IMR-90 (cell line): ENCODE measurements at regions not wholly inside any gene's neighbourhood (a gene's known extent, or its start where the extent isn't known, plus 50 kb on each side); places are given as distances from the start of the nearest gene placed in this dataset.

Experiments
- ATAC-seq: fragments of 200-7000 bp; cut with Tn5 transposase; 2 replicates; pipeline ENCODE4 v1.9.1; 2020; ENCODE audit warnings: low read depth, mild to moderate bottlenecking, moderate library complexity
- BruUV-seq: library from RNA; stranded (reverse); fragments of 400-500 nt; replicated peaks from 2 replicates; lab custom pipeline; 2021; lab: Mats Ljungman, UMichigan
- CTCF ChIA-PET: fragments of 300-600 bp; formaldehyde crosslinking; extraction: SDS; loops from one replicate; lab custom pipeline; 2021; ENCODE audit warnings: antibody characterized with exemption; lab: Yijun Ruan, JAX
- POLR2A ChIA-PET: fragments of 300-600 bp; sonication (Branson Sonifier 250); formaldehyde crosslinking; loops from one replicate; lab custom pipeline; 2022; ENCODE audit warnings: antibody characterized with exemption; ENCODE audit not compliant: unreplicated experiment; lab: Charles Lee
- DNase-seq: peaks from one replicate; pipeline ENCODE4 v3.0.0; 2013
- H2AFZ ChIP-seq: replicated peaks from 2 replicates; pipeline ENCODE3; 2013; ENCODE audit warnings: low read length, mild to moderate bottlenecking; ENCODE audit not compliant: poor library complexity
- H2AK5ac ChIP-seq: 2 replicates; pipeline ENCODE4 v1.6.1; 2013; ENCODE audit warnings: low read depth, low read length, inconsistent platforms
- H2AK9ac ChIP-seq: replicated peaks from 2 replicates; pipeline ENCODE3; 2013; ENCODE audit warnings: mild to moderate bottlenecking, low read depth, low read length, moderate library complexity; ENCODE audit not compliant: poor library complexity
- H2BK120ac ChIP-seq: 2 replicates; pipeline ENCODE4 v1.6.1; 2013; ENCODE audit warnings: low read depth, low read length, inconsistent platforms
- H2BK15ac ChIP-seq: 3 replicates; pipeline ENCODE4 v1.6.1; 2013; ENCODE audit warnings: low read depth, low read length, inconsistent platforms
- H2BK20ac ChIP-seq: 2 replicates; pipeline ENCODE4 v1.6.1; 2013; ENCODE audit warnings: low read depth, mild to moderate bottlenecking, inconsistent platforms, low read length, moderate library complexity
- H2BK5ac ChIP-seq: 2 replicates; pipeline ENCODE4 v1.6.1; 2013; ENCODE audit warnings: mild to moderate bottlenecking, low read depth, low read length, inconsistent platforms; ENCODE audit not compliant: poor library complexity, severe bottlenecking
- H3K14ac ChIP-seq: replicated peaks from 2 replicates; pipeline ENCODE4 v1.6.1; 2013; ENCODE audit warnings: low read depth, low read length, inconsistent platforms
- H3K18ac ChIP-seq: 2 replicates; pipeline ENCODE4 v1.6.1; 2013; ENCODE audit warnings: low read depth, low read length, control low read depth
- H3K23ac ChIP-seq: 2 replicates; pipeline ENCODE4 v1.6.1; 2013; ENCODE audit warnings: low read depth, low read length, inconsistent platforms
- H3K27ac ChIP-seq: 2 replicates; pipeline ENCODE4 v1.5.1; 2013; ENCODE audit warnings: mild to moderate bottlenecking, control low read depth, low read length; ENCODE audit not compliant: insufficient read depth
- H3K27me3 ChIP-seq: 2 replicates; pipeline ENCODE4 v1.6.1; 2013; ENCODE audit warnings: low read length; ENCODE audit not compliant: control insufficient read depth, insufficient read depth
- H3K36me3 ChIP-seq: 2 replicates; pipeline ENCODE4 v1.6.1; 2013; ENCODE audit warnings: low read length, mixed read lengths; ENCODE audit not compliant: control insufficient read depth, insufficient read depth
- H3K4ac ChIP-seq: 2 replicates; pipeline ENCODE4 v1.6.1; 2013; ENCODE audit warnings: low read depth, low read length, inconsistent platforms
- H3K4me1 ChIP-seq: 2 replicates; pipeline ENCODE4 v1.6.1; 2013; ENCODE audit warnings: low read length, mixed read lengths; ENCODE audit not compliant: control insufficient read depth, insufficient read depth
- H3K4me2 ChIP-seq: 2 replicates; pipeline ENCODE4 v1.6.1; 2013; ENCODE audit warnings: low read depth, mild to moderate bottlenecking, control low read depth, low read length, moderate library complexity
- H3K4me3 ChIP-seq: 2 replicates; pipeline ENCODE4 v1.5.1; 2013; ENCODE audit warnings: low read depth, mild to moderate bottlenecking, control low read depth, low read length, moderate library complexity; ENCODE audit not compliant: insufficient read depth
- H3K56ac ChIP-seq: 2 replicates; pipeline ENCODE4 v1.6.1; 2013; ENCODE audit warnings: low read length, inconsistent platforms; ENCODE audit not compliant: insufficient read depth; ENCODE audit errors: extremely low read depth
- H3K79me1 ChIP-seq, 2 experiments: 2 replicates each; pipeline ENCODE4 v1.6.1; 2013; ENCODE audit warnings: low read length in 2 of 2, inconsistent platforms in 1 of 2, low read depth in 1 of 2
- H3K9ac ChIP-seq: 2 replicates; pipeline ENCODE4 v1.6.1; 2013; ENCODE audit warnings: low read depth, low read length, control low read depth
- H3K9me1 ChIP-seq: 2 replicates; pipeline ENCODE4 v1.6.1; 2013; ENCODE audit warnings: low read length, inconsistent platforms; ENCODE audit not compliant: insufficient read depth
- H3K9me3 ChIP-seq: 2 replicates; pipeline ENCODE4 v1.6.1; 2013; ENCODE audit warnings: low read length; ENCODE audit not compliant: control insufficient read depth, insufficient read depth
- H4K20me1 ChIP-seq: 2 replicates; pipeline ENCODE4 v1.6.1; 2013; ENCODE audit warnings: low read length, inconsistent platforms; ENCODE audit not compliant: insufficient read depth
- H4K5ac ChIP-seq: 2 replicates; pipeline ENCODE4 v1.6.1; 2013; ENCODE audit warnings: mild to moderate bottlenecking, low read depth, low read length, control low read depth
- H4K8ac ChIP-seq, 2 experiments: 2 replicates each; pipeline ENCODE4 v1.6.1; 2013; ENCODE audit warnings: low read depth in 2 of 2, low read length in 2 of 2, control low read depth in 1 of 2, inconsistent platforms in 1 of 2
- H4K91ac ChIP-seq: 2 replicates; pipeline ENCODE4 v1.6.1; 2013; ENCODE audit warnings: low read depth, low read length, inconsistent platforms; ENCODE audit not compliant: insufficient read depth
- BHLHE40 ChIP-seq: fragments of 150-350 bp; IDR thresholded peaks from 2 replicates; pipeline ENCODE4 v1.6.1; 2016; ENCODE audit warnings: mild to moderate bottlenecking, low read depth, low read length
- FOS ChIP-seq: fragments of 150-350 bp; IDR thresholded peaks from 2 replicates; pipeline ENCODE4 v1.6.1; 2016; ENCODE audit warnings: low read depth, low read length
- MAFK ChIP-seq: IDR thresholded peaks from 2 replicates; pipeline ENCODE4 v1.6.1; 2012; ENCODE audit warnings: low read depth, low read length, improper control_type of control experiment
- MXI1 ChIP-seq: IDR thresholded peaks from 2 replicates; pipeline ENCODE4 v1.6.1; 2012; ENCODE audit warnings: low read depth, mild to moderate bottlenecking, low read length, moderate library complexity, borderline replicate concordance
- RAD21 ChIP-seq: IDR thresholded peaks from 2 replicates; pipeline ENCODE4 v1.6.1; 2012; ENCODE audit warnings: low read length, improper control_type of control experiment
- RCOR1 ChIP-seq: IDR thresholded peaks from 2 replicates; pipeline ENCODE4 v1.6.1; 2012; ENCODE audit warnings: mild to moderate bottlenecking, low read length, improper control_type of control experiment; ENCODE audit not compliant: insufficient replicate concordance
- RFX5 ChIP-seq: IDR thresholded peaks from 2 replicates; pipeline ENCODE4 v1.8.0; 2012; ENCODE audit warnings: low read depth, mild to moderate bottlenecking, low read length, moderate library complexity
- WGBS, 2 experiments: methylation state at CpG; one replicate each; pipeline versions ENCODE4 v1.1.5 to v1.1.7; 2013; ENCODE audit warnings: missing lambda C conversion rate in 2 of 2; ENCODE audit not compliant: insufficient read length in 1 of 2; ENCODE audit errors: extremely low coverage in 2 of 2; 5-methylcytosine and 5-hydroxymethylcytosine counted together
- dilution Hi-C: fragments of 300-500 bp; cut with HindIII; formaldehyde crosslinking; loops from one replicate; pipeline ENCODE4 v1.14.3; 2018; ENCODE audit warnings: low sequenced_read_pairs; ENCODE audit not compliant: unreplicated experiment
- in situ Hi-C: fragments of 300-500 bp; cut with MboI; formaldehyde crosslinking; loops from 3 replicates; pipeline ENCODE4 v1.14.3; 2019; ENCODE audit warnings: low sequenced_read_pairs, inconsistent platforms, mixed read lengths
- intact Hi-C: fragments of 100-400 bp; cut with micrococcal nuclease; formaldehyde crosslinking; loops from 2 replicates; pipeline ENCODE4 v1.10.0; 2022
- TF ChIP-seq, protein P1 (sequence below): fragments of 150-350 bp; IDR thresholded peaks from 2 replicates; pipeline ENCODE4 v1.6.1; 2017; ENCODE audit warnings: mild to moderate bottlenecking, antibody characterized with exemption, low read length, low read depth

DNA sequence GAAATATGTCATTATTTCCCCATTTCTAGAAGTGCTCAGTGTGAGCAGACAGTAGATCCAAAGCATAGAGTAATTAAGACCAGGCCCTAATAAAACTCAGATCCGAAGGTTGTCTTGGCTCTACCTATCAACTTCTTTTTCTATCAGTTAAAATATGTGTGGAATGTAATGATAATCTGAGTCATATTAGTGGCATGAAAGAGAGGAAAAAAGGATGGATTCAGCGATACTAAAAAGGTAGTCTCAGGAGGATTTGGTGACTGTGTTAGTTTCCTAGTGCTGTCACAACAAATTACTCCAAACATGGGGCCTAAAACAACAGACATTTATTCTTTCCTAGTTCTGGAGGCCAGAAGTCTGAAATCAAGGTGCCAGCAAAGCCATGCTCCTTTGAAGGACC is 103.7 kb upstream of the NABP1 start:
- DNase-seq (no peak), ATAC-seq (no peak)
- H3K56ac ChIP-seq, result no peak overlapping the region
- peak overlapping the region; percentile 8; the same call in 1 of the 2 replicates for H3K4ac ChIP-seq
- H2BK5ac ChIP-seq, result no peak overlapping the region
- peaks cover 0 to 3% of the 10 kb centered on the region in 2 experiments; a peak in 1 of 4 replicates for H3K79me1 ChIP-seq
- POLR2A ChIA-PET, result interaction anchor here (1.6 kb wide), 2 partner anchors 103 to 108 kb away, joined by 5 to 6 read pairs; partner anchors contain the start of gene NABP1
- dilution Hi-C loops, result no loop called here
- peak overlapping the region; percentile 68; the same call in 2 of the 3 replicates for H2BK15ac ChIP-seq
- no peak overlapping the region for H2AK5ac ChIP-seq
- TF ChIP-seq MAFK (no peak), BHLHE40 (no peak), RAD21 (no peak), MXI1 (no peak), FOS (no peak), RCOR1 (no peak), RFX5 (no peak)
- TF ChIP-seq, protein P1, sequence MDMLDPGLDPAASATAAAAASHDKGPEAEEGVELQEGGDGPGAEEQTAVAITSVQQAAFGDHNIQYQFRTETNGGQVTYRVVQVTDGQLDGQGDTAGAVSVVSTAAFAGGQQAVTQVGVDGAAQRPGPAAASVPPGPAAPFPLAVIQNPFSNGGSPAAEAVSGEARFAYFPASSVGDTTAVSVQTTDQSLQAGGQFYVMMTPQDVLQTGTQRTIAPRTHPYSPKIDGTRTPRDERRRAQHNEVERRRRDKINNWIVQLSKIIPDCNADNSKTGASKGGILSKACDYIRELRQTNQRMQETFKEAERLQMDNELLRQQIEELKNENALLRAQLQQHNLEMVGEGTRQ, result no peak
- peaks cover 6% of the 10 kb centered on the region for H3K9me1 ChIP-seq
- CTCF ChIA-PET, result no interaction called here
- no peak overlapping the region for H2AFZ ChIP-seq
- H2BK20ac ChIP-seq, result peak overlapping the region; percentile 73
- no TSS peak for BruUV-seq
- H2BK120ac ChIP-seq, result peak overlapping the region; percentile 58
- H3K18ac ChIP-seq, result peak overlapping the region; percentile 6; the same call in 1 of the 2 replicates
- no peak overlapping the region for H2AK9ac ChIP-seq
- no peaks in the 10 kb centered on the region for H4K20me1 ChIP-seq
- in situ Hi-C loops, result loop anchor here (5.0 kb wide), 1 partner anchor 118 kb away; no protein-coding TSS in a partner anchor
- H4K5ac ChIP-seq, result no peak overlapping the region
- peak overlapping the region; percentile 41; the same call in 1 of the 2 replicates for H4K91ac ChIP-seq
- no CpG with 5 or more reads among the region's 2 CpGs for WGBS, 2 experiments
- intact Hi-C loops, result no loop called here
- H3K9me3 ChIP-seq, result no peaks in the 10 kb centered on the region
- 0 out of 2 replicates have a peak, but pooled peaks cover 3% of the 10 kb centered on the region for H3K4me1 ChIP-seq
- no peaks in the 10 kb centered on the region for H3K36me3 ChIP-seq
- no peak overlapping the region for H3K4me2 ChIP-seq
- H3K9ac ChIP-seq, result no peak overlapping the region
- peak overlapping the region; percentile 18; the same call in 1 of the 2 replicates for H3K14ac ChIP-seq
- H3K4me3 ChIP-seq, result no peak overlapping the region
- H3K27me3 ChIP-seq, result no peaks in the 10 kb centered on the region
- peak overlapping the region in 1 of 2 experiments; percentile 41; a peak in 2 of 4 replicates for H4K8ac ChIP-seq
- H3K23ac ChIP-seq, result no peak overlapping the region
- no peak overlapping the region for H3K27ac ChIP-seq
